CD1c-positive myeloid dendritic cell (primary cell): ENCODE measurements at regions not wholly inside any gene's neighbourhood (a gene's known extent, or its start where the extent isn't known, plus 50 kb on each side); places are given as distances from the start of the nearest gene placed in this dataset.
"Not testable (repeated sequence)": the region's sequence is repeated elsewhere in the genome, so short reads cannot be mapped to it uniquely, and the experiment has no call there.

Experiments
- DNase-seq: peaks from one replicate; pipeline ENCODE4 v3.0.0-alpha.2; 2016; ENCODE audit errors: extremely low spot score

DNA sequence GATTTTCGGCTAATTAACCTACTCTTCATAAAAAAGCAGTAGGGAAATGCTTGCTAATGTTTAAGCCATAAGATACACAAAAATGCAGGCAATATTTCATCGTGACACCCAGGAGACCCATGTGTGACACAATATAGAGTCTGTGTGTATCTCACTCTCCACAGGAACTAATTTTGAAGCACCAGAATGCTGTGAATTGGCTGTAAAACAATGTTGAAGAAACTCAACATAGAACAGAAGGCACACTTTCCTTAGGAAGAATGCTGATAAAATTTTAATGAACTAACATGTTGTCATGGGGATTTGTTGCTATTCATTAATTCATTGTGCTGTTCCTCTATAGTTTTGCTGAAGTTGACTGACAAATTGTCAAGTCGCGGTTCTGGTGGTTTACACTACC lies 249.4 kb upstream of the TFAP2D start:
- no peak for DNase-seq

GRCh38 chr6:50467931-50468330 lies 245.4 kb upstream of the TFAP2D start:
- DNase-seq, result no peak

GRCh38 chr6:50471041-50471440 lies 242.3 kb upstream of the TFAP2D start:
- no peak for DNase-seq

- no peak for DNase-seq
Observed at GRCh38 chr6:50510361-50510760, 203.0 kb upstream of the TFAP2D start.

DNA sequence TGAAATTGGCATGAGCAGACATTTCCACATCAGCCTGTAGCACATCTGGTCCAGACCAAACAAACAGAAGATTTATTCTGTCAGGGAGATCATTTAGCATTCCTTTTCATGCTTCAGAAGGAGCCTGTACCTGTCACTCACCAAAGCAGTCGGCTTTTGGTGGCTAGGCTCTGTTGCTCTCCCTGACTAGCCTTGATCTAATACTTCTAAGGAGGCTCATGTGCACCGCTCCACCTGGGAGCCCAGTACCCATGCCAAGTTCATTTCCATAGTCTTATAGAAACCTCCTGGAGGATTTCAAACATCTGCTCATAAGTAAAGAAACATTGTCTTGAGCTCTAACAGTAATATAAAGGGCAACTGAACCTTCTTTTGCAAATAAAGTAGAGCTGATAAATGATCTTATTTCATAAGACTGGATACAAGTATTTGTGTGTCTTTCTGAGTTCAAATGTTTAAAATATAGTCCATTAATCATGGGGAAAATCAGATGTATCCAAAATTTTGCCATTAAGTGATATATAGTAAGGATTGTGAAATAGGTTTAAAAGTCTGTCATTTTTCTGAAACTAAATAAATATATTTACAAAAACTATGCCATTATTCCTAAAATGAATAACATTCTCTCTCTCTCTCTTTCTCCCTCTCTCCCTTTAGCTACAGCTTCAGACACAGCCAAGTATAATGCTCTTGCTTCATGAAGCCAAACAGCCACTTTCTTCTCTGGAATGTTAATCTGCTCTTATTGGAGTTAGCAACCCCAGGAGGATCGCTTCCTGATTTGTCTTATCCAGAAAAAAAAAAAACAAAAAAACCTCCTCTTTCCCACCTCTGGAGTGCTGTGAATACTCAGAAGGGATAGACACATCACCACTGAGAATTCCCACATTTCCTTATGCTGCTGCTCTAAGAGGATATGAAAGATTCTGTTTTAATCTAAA lies 192.7 kb upstream of the TFAP2D start:
- no peak for DNase-seq

DNA sequence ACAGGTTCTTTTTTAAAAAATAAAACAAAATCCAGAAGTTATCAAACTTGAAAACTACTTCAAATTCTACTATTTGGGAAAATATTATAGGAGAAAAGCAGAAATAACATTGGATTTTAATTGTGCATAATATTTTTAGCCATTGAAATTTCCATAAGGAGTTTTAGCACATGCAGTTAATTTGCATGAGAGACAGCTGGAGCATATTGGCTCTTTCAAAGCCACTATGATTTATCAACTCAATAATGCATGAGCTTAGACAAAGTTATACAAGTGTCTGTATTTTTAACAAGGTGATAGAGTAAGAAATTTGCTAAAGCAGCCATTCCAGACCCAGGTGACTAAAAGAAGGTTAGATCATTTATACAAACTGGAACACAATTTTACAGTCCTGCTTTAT lies 189.0 kb upstream of the TFAP2D start:
- DNase-seq, result no peak

DNA sequence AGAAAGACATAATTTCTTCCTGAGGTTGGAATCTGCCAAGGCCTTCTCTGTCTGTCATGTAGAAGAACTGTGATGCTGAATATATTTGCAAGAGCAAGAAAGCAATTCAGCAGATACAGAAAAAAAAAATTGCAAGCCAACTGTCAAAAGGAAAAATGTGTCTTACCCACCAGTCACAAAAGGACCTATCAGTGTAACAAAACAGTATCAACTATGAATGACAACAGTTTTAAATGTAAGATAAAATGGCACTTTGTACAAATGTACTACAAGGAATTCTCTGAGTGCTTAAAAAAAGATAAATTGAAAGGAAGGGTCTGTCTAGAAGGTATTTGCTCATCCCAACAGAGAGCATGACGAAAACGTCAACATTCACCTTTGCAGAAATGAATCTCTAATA lies 185.3 kb upstream of the TFAP2D start:
- no peak for DNase-seq

- no peak for DNase-seq
Observed at GRCh38 chr6:50539447-50539846, 173.9 kb upstream of the TFAP2D start.

GRCh38 chr6:50541941-50542340 lies 171.4 kb upstream of the TFAP2D start:
- no peak for DNase-seq

GRCh38 chr6:50543666-50544065 lies 169.7 kb upstream of the TFAP2D start:
- no peak for DNase-seq

GRCh38 chr6:50549026-50549425 lies 164.3 kb upstream of the TFAP2D start:
- no peak for DNase-seq

- DNase-seq, result no peak
Observed at GRCh38 chr6:50549475-50549874, 163.9 kb upstream of the TFAP2D start.

GRCh38 chr6:50555982-50556381 lies 157.3 kb upstream of the TFAP2D start:
- DNase-seq, result no peak

DNA sequence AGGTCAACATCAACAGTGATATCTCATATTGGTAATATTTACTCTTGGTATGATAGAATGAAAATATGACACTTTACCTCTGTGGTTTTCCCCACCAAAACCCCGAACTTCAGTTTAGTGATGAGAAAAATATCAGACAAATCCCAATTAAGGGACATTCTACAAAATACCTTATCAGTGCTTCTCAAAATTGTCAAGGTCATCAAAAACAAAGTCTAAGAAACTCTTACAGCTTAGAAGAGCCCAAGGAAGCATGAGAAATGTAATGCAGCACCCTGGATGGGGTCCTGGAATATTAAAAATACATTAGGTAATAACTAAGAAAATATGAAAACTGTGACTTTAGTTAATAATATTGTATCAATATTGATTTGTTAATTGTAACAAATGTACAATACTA lies 148.3 kb upstream of the TFAP2D start:
- no peak for DNase-seq

GRCh38 chr6:50571230-50571629 lies 142.1 kb upstream of the TFAP2D start:
- DNase-seq, result not testable (repeated sequence)

GRCh38 chr6:50585441-50586330 lies 127.6 kb upstream of the TFAP2D start:
- DNase-seq, result no peak

GRCh38 chr6:50586331-50586675 lies 127.0 kb upstream of the TFAP2D start:
- no peak for DNase-seq

GRCh38 chr6:50589751-50590470 lies 123.4 kb upstream of the TFAP2D start:
- no peak for DNase-seq

DNA sequence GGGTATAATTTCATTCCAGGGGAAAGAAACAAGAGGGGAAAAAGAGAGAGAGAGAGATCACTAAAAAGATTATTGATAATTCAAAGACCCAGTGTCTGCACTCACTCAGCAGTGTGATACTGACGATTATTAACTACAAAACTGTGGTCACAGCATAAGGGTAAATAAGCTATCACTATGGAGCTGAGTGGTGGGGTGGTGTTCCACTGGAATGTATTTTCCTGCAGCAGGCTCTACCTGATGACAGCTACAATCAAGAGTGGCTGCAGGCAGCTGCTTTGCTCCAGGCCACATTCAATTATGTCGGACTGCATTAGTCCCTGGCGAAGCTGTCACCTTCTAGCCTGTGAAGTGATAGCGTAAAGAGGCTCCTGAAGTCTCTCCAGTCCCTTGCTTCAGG lies 122.2 kb upstream of the TFAP2D start:
- no peak for DNase-seq

DNA sequence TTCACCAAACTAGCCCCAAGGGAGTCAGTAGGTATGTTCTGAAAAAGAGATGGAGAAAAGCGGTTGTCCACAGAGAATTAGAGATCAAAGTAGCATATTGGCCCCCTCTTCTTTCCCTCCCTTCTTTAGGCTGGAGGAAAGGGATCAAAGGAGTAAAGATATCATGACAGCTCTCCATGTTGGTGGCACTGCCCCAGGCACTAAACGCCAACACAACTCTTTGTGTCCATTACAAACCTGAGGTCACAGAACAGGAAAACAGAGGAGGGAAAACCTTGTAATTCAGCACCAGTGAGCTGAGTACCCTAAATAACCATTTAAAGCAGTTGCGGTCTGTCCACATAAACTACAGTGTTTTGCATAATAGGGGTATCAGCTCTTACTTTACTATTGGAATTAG lies 113.0 kb upstream of the TFAP2D start:
- no peak for DNase-seq

DNA sequence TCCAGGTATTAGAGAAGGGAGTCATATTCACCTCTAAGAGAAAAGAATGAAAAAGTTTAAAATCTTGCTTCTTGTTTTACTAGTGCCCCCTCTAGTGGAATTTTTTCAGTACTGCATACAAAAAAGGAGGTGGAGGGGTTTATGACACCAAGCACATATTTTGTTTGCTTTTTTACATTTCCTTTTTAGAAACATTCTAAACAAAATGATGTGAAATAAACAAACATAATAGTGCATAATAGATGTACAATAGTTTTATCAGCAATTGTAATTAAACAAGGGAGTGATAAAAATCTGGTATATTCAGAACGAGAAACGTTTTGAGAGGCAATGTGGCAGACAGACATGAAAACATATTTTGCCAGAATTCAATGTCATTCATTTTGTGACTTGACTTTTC lies 111.0 kb upstream of the TFAP2D start:
- DNase-seq, result peak; percentile 26

DNA sequence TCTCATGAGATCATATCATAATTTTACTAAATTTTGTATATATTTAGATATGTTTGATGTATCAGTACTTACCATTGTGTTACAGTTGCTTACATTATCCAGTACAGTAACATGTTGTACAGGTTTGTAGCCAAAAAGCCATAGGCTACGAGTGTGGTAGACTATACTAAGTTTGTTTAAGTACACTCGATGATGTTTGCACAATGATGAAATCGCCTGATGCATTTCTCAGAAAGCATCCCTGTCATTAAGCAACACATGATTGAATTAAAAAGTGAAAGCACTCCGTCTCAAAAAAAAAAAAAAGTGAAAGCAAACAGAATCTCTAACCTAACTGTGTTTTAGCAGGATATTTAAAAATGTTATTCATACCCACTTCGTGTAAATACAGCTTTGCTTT lies 104.9 kb upstream of the TFAP2D start:
- no peak for DNase-seq
